ENCODE measurements at regions not wholly inside any gene's neighbourhood (a gene's known extent, or its start where the extent isn't known, plus 50 kb on each side); places are given as distances from the start of the nearest gene placed in this dataset.

- CTCF ChIA-PET = interaction anchor here (1.5 kb wide), 1 partner anchor 353 kb away, joined by 3 read pairs; no protein-coding TSS in a partner anchor
Measured at GRCh38 chr14:51422704-51423103, 182.7 kb downstream of the TMX1 start.

DNA sequence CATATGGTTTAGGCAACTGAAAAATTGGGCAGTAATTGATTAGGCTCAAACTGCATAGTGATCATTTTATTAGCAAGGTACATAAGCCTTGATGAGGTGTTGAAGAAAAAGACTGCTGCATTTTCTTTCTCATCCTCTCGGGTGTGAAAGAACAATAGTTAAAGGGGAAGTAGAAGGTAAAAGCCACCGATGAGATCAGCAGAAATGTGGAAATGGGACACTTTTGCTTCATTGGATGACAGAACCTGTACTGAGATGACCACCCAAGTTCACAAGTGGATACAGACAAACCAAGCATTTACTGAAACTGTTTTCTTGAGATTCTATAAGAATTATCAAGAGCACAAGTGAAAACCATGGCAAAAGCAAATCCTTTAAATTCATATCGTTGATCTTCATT is 184.0 kb downstream of the TMX1 start:
- no peaks in the 10 kb centered on the region for H3K36me3 ChIP-seq (ENCODE audit: control insufficient read depth in 2 of 2, insufficient read depth in 1 of 2, low read length in 2 of 2)
- H3K4me1 ChIP-seq (ENCODE audit: control insufficient read depth, insufficient read depth, low read length) = no peaks in the 10 kb centered on the region
- no peak overlapping the region for H3K27ac ChIP-seq (ENCODE audit: extremely low read depth, low read depth, low read length)
- no peaks in the 10 kb centered on the region for H3K9me3 ChIP-seq (ENCODE audit: control insufficient read depth, insufficient read depth, low read depth, low read length)
- CTCF ChIA-PET = interaction anchor here (0.6 to 1.5 kb wide), 2 partner anchors 27 to 352 kb away, joined by 3 read pairs; no protein-coding TSS in a partner anchor
- POLR2A ChIA-PET = no interaction called here
- no peak overlapping the region for H3K4me3 ChIP-seq (ENCODE audit: low read depth, low read length)
- no peak for TF ChIP-seq ZNF660 (tag by site-specific recombination; IDR thresholded peaks at IDR 0.05)
- TF ChIP-seq ZNF600 (tag by site-specific recombination; IDR thresholded peaks at IDR 0.05) = no peak
- TF ChIP-seq ZNF837 (tag by site-specific recombination; IDR thresholded peaks at IDR 0.05) = no peak
- TF ChIP-seq, protein P1, sequence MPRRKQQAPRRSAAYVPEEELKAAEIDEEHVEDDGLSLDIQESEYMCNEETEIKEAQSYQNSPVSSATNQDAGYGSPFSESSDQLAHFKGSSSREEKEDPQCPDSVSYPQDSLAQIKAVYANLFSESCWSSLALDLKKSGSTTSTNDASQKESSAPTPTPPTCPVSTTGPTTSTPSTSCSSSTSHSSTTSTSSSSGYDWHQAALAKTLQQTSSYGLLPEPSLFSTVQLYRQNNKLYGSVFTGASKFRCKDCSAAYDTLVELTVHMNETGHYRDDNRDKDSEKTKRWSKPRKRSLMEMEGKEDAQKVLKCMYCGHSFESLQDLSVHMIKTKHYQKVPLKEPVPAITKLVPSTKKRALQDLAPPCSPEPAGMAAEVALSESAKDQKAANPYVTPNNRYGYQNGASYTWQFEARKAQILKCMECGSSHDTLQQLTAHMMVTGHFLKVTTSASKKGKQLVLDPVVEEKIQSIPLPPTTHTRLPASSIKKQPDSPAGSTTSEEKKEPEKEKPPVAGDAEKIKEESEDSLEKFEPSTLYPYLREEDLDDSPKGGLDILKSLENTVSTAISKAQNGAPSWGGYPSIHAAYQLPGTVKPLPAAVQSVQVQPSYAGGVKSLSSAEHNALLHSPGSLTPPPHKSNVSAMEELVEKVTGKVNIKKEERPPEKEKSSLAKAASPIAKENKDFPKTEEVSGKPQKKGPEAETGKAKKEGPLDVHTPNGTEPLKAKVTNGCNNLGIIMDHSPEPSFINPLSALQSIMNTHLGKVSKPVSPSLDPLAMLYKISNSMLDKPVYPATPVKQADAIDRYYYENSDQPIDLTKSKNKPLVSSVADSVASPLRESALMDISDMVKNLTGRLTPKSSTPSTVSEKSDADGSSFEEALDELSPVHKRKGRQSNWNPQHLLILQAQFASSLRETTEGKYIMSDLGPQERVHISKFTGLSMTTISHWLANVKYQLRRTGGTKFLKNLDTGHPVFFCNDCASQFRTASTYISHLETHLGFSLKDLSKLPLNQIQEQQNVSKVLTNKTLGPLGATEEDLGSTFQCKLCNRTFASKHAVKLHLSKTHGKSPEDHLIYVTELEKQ (tag by site-specific recombination; IDR thresholded peaks at IDR 0.05; ENCODE audit: borderline replicate concordance) = no peak
- no peak for TF ChIP-seq ZNF501 (tag by site-specific recombination; IDR thresholded peaks at IDR 0.05)
- no peak for TF ChIP-seq ZBTB17 (tag by site-specific recombination; IDR thresholded peaks at IDR 0.05)
- TF ChIP-seq ZNF121 (tag by site-specific recombination; IDR thresholded peaks at IDR 0.05) = no peak
- no peak for TF ChIP-seq ZNF133 (tag by site-specific recombination; IDR thresholded peaks at IDR 0.05)
- no peak for TF ChIP-seq ZNF623 (tag by site-specific recombination; IDR thresholded peaks at IDR 0.05)
- no peak for TF ChIP-seq GLIS2 (tag by site-specific recombination; IDR thresholded peaks at IDR 0.05)
- TF ChIP-seq PRDM4 (tag by site-specific recombination; IDR thresholded peaks at IDR 0.05) = no peak
- no peak for TF ChIP-seq IKZF3 (tag by site-specific recombination; IDR thresholded peaks at IDR 0.05)
- TF ChIP-seq ZNF211 (tag by site-specific recombination; IDR thresholded peaks at IDR 0.05; ENCODE audit: low read depth) = no peak
- TF ChIP-seq HOXA7 (CRISPR knock-in tag; IDR thresholded peaks at IDR 0.05; ENCODE audit: borderline replicate concordance) = no peak
- no peak for TF ChIP-seq ZNF776 (tag by site-specific recombination; IDR thresholded peaks at IDR 0.05; ENCODE audit: borderline replicate concordance)

More at GRCh38 chr14:51422704-51423103, 182.7 kb downstream of the TMX1 start:
- POLR2A ChIA-PET = no interaction called here
- H3K36me3 ChIP-seq (ENCODE audit: control insufficient read depth in 2 of 2, insufficient read depth in 1 of 2, low read length in 2 of 2) = no peaks in the 10 kb centered on the region
- no peaks in the 10 kb centered on the region for H3K4me1 ChIP-seq (ENCODE audit: control insufficient read depth, insufficient read depth, low read length)
- no peaks in the 10 kb centered on the region for H3K9me3 ChIP-seq (ENCODE audit: control insufficient read depth, insufficient read depth, low read depth, low read length)
- H3K27ac ChIP-seq (ENCODE audit: extremely low read depth, low read depth, low read length) = no peak overlapping the region
- TF ChIP-seq KLF10 (tag by site-specific recombination; IDR thresholded peaks at IDR 0.05) (no peak), ZNF223 (tag by site-specific recombination; IDR thresholded peaks at IDR 0.05) (no peak), PRDM1 (tag by site-specific recombination; IDR thresholded peaks at IDR 0.05) (no peak), ZNF837 (tag by site-specific recombination; IDR thresholded peaks at IDR 0.05) (no peak), ZNF626 (tag by site-specific recombination; IDR thresholded peaks at IDR 0.05) (no peak), ZNF529 (tag by site-specific recombination; IDR thresholded peaks at IDR 0.05; ENCODE audit: insufficient replicate concordance) (no peak), ZNF114 (tag by site-specific recombination; IDR thresholded peaks at IDR 0.05) (no peak), KLF9 (tag by site-specific recombination; IDR thresholded peaks at IDR 0.05; ENCODE audit: low read depth) (no peak), ZNF37A (tag by site-specific recombination; IDR thresholded peaks at IDR 0.05) (no peak), ZNF18 (tag by site-specific recombination; IDR thresholded peaks at IDR 0.05) (no peak), ZEB2 (tag by site-specific recombination; IDR thresholded peaks at IDR 0.05) (no peak), KLF7 (tag by site-specific recombination; IDR thresholded peaks at IDR 0.05; ENCODE audit: borderline replicate concordance) (no peak), ZNF423 (tag by site-specific recombination; IDR thresholded peaks at IDR 0.05) (no peak), ZNF514 (tag by site-specific recombination; IDR thresholded peaks at IDR 0.05) (no peak), ZNF785 (tag by site-specific recombination; IDR thresholded peaks at IDR 0.05) (no peak), ZNF530 (tag by site-specific recombination; IDR thresholded peaks at IDR 0.05; ENCODE audit: low read depth) (no peak), ZNF132 (tag by site-specific recombination; IDR thresholded peaks at IDR 0.05; ENCODE audit: borderline replicate concordance) (no peak), GLI4 (tag by site-specific recombination; IDR thresholded peaks at IDR 0.05) (no peak)
- TF ChIP-seq, protein P2, sequence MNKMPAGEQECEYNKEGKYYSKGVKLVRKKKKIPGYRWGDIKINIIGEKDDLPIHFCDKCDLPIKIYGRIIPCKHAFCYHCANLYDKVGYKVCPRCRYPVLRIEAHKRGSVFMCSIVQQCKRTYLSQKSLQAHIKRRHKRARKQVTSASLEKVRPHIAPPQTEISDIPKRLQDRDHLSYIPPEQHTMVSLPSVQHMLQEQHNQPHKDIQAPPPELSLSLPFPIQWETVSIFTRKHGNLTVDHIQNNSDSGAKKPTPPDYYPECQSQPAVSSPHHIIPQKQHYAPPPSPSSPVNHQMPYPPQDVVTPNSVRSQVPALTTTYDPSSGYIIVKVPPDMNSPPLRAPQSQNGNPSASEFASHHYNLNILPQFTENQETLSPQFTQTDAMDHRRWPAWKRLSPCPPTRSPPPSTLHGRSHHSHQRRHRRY (tag by site-specific recombination; IDR thresholded peaks at IDR 0.05) = no peak
- TF ChIP-seq, protein P3, sequence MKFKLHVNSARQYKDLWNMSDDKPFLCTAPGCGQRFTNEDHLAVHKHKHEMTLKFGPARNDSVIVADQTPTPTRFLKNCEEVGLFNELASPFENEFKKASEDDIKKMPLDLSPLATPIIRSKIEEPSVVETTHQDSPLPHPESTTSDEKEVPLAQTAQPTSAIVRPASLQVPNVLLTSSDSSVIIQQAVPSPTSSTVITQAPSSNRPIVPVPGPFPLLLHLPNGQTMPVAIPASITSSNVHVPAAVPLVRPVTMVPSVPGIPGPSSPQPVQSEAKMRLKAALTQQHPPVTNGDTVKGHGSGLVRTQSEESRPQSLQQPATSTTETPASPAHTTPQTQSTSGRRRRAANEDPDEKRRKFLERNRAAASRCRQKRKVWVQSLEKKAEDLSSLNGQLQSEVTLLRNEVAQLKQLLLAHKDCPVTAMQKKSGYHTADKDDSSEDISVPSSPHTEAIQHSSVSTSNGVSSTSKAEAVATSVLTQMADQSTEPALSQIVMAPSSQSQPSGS (tag by site-specific recombination; IDR thresholded peaks at IDR 0.05; ENCODE audit: low read depth) = no peak
- H3K4me3 ChIP-seq (ENCODE audit: low read depth, low read length) = no peak overlapping the region
